GM23338 (cell line): ENCODE measurements at regions not wholly inside any gene's neighbourhood (a gene's known extent, or its start where the extent isn't known, plus 50 kb on each side); places are given as distances from the start of the nearest gene placed in this dataset.

Source experiments
- CREB1 ChIP-seq: fragments of 250-450 bp; sonication (Bioruptor Pico); IDR thresholded peaks from 2 replicates; pipeline ENCODE4 v1.5.0; 2020; ENCODE audit warnings: low read depth, mild to moderate bottlenecking, moderate library complexity
- CTCF ChIP-seq, 2 experiments: fragments of 200-600 bp in 1 of 2; sonication (generic) in 1 of 2; conservative IDR thresholded peaks; 2 replicates each; pipeline versions ENCODE4 v1.5.1 to v1.6.1; 2016 to 2017; ENCODE audit warnings: antibody characterized with exemption in 2 of 2, low read depth in 2 of 2, mild to moderate bottlenecking in 2 of 2, moderate library complexity in 1 of 2
- ETS1 ChIP-seq: IDR thresholded peaks from 2 replicates; pipeline ENCODE4 v1.6.1; 2016; ENCODE audit warnings: antibody characterized with exemption
- EZH2 ChIP-seq: fragments of 200-600 bp; sonication (generic); IDR thresholded peaks from one replicate; pipeline ENCODE4 v1.8.0; 2017; ENCODE audit warnings: antibody characterized with exemption, mild to moderate bottlenecking, low read depth; ENCODE audit not compliant: unreplicated experiment
- EZH2phosphoT487 ChIP-seq: fragments of 200-600 bp; sonication (generic); IDR thresholded peaks from one replicate; pipeline ENCODE4 v1.8.1; 2018; ENCODE audit warnings: antibody characterized with exemption; ENCODE audit not compliant: unreplicated experiment
- JUNB ChIP-seq: IDR thresholded peaks from one replicate; pipeline ENCODE4 v1.6.1; 2016; ENCODE audit warnings: antibody characterized with exemption; ENCODE audit not compliant: unreplicated experiment
- NANOG ChIP-seq: IDR thresholded peaks from 2 replicates; pipeline ENCODE4 v1.6.1; 2016; ENCODE audit warnings: antibody characterized with exemption, borderline replicate concordance
- POLR2AphosphoS5 ChIP-seq: IDR thresholded peaks from 2 replicates; pipeline ENCODE4 v1.6.1; 2016; ENCODE audit warnings: antibody characterized with exemption, low read depth
- REST ChIP-seq: IDR thresholded peaks from one replicate; pipeline ENCODE4 v1.6.1; 2018; ENCODE audit warnings: antibody characterized with exemption; ENCODE audit not compliant: unreplicated experiment

- TF ChIP-seq EZH2 (no peak), JUNB (no peak), CTCF (conservative IDR thresholded peaks at IDR 0.05; ENCODE audit: low read depth in 2 of 2) (no peak), EZH2phosphoT487 (no peak), POLR2AphosphoS5 (no peak), REST (no peak), ETS1 (no peak), CREB1 (no peak), NANOG (no peak)
Observed at GRCh38 chr12:78501825-78502224, 362.7 kb upstream of the SYT1 start.
